Liver (tissue), 3 donors: ENCODE measurements at regions not wholly inside any gene's neighbourhood (a gene's known extent, or its start where the extent isn't known, plus 50 kb on each side); places are given as distances from the start of the nearest gene placed in this dataset.

Experiments used
- CTCF ChIP-seq: fragments of 150-350 bp; IDR thresholded peaks from 2 replicates; pipeline ENCODE4 v1.5.1; 2017; ENCODE audit warnings: improper control_type of control experiment, low read depth, low read length; ENCODE audit not compliant: missing input control
- HNF4A ChIP-seq, 2 donors: conservative IDR thresholded peaks; 2 replicates each; pipeline ENCODE4 v1.6.1; 2016; ENCODE audit warnings: antibody characterized with exemption in 2 of 2, mild to moderate bottlenecking in 2 of 2
- JUND ChIP-seq, 2 donors: IDR thresholded peaks; 2 replicates each; pipeline ENCODE4 v1.6.1; 2016; ENCODE audit warnings: antibody characterized with exemption in 2 of 2
- REST ChIP-seq: IDR thresholded peaks from 2 replicates; pipeline ENCODE4 v1.6.1; 2016; ENCODE audit warnings: antibody characterized with exemption, mild to moderate bottlenecking
- RXRA ChIP-seq, 2 donors: IDR thresholded peaks; 2 replicates each; pipeline ENCODE4 v1.6.1; 2017 to 2018; ENCODE audit warnings: antibody characterized with exemption in 2 of 2, mild to moderate bottlenecking in 1 of 2
- TAF1 ChIP-seq: conservative IDR thresholded peaks from 2 replicates; pipeline ENCODE4 v1.6.1; 2016; ENCODE audit warnings: antibody characterized with exemption, mild to moderate bottlenecking
- donor health status: healthy.
- donor health status: healthy.

- no peak for TF ChIP-seq RXRA (IDR thresholded peaks at IDR 0.05)
- TF ChIP-seq REST: no peak
- no peak for TF ChIP-seq CTCF
- TF ChIP-seq JUND (IDR thresholded peaks at IDR 0.05): no peak
- no peak for TF ChIP-seq HNF4A (conservative IDR thresholded peaks at IDR 0.05)
- no peak for TF ChIP-seq TAF1
These were observed 962.6 kb downstream of the AACS start for GRCh38 chr12:126027825-126028224.
